Right renal cortex interstitium (tissue), 3 donors: ENCODE measurements at regions not wholly inside any gene's neighbourhood (a gene's known extent, or its start where the extent isn't known, plus 50 kb on each side); places are given as distances from the start of the nearest gene placed in this dataset.

Source experiments
- DNase-seq, 3 donors: peaks; one replicate each; pipeline ENCODE4 v3.0.0-alpha.2; 2013; ENCODE audit warnings: low read depth in 3 of 3, low spot score in 2 of 3

GRCh38 chr5:164358531-164359259 is 853.3 kb downstream of the MAT2B start:
- DNase-seq: no peak

- DNase-seq: no peak
Observed at GRCh38 chr5:164359260-164360255, 854.1 kb downstream of the MAT2B start.

GRCh38 chr5:164360589-164360988 is 855.2 kb downstream of the MAT2B start:
- no peak for DNase-seq

- DNase-seq: no peak
Observed at GRCh38 chr5:164361986-164362385, 856.6 kb downstream of the MAT2B start.

GRCh38 chr5:164362835-164363234 is 857.4 kb downstream of the MAT2B start:
- DNase-seq: no peak

GRCh38 chr5:164364237-164365208 is 859.1 kb downstream of the MAT2B start:
- DNase-seq: no peak

GRCh38 chr5:164370841-164371240 is 865.4 kb downstream of the MAT2B start:
- DNase-seq: no peak

GRCh38 chr5:164372892-164373291 is 867.5 kb downstream of the MAT2B start:
- DNase-seq: no peak

- no peak for DNase-seq
Observed at GRCh38 chr5:164373876-164374275, 868.5 kb downstream of the MAT2B start.

- DNase-seq: no peak
Observed at GRCh38 chr5:164375051-164375450, 869.6 kb downstream of the MAT2B start.

GRCh38 chr5:164376843-164377242 is 871.4 kb downstream of the MAT2B start:
- no peak for DNase-seq

- DNase-seq: no peak
Observed at GRCh38 chr5:164377746-164378145, 872.3 kb downstream of the MAT2B start.

GRCh38 chr5:164383662-164384061 is 878.2 kb downstream of the MAT2B start:
- DNase-seq: no peak

GRCh38 chr5:164392531-164392930 is 887.1 kb downstream of the MAT2B start:
- no peak for DNase-seq

- no peak for DNase-seq
Observed at GRCh38 chr5:164394686-164395194, 889.3 kb downstream of the MAT2B start.

- no peak for DNase-seq
Observed at GRCh38 chr5:164412531-164412930, 907.1 kb downstream of the MAT2B start.

- no peak for DNase-seq
Observed at GRCh38 chr5:164420161-164420560, 914.7 kb downstream of the MAT2B start.

- no peak for DNase-seq
Observed at GRCh38 chr5:164422400-164422799, 917.0 kb downstream of the MAT2B start.

GRCh38 chr5:164431634-164432304 is 926.4 kb downstream of the MAT2B start:
- no peak for DNase-seq
